ENCODE measurements at regions not wholly inside any gene's neighbourhood (a gene's known extent, or its start where the extent isn't known, plus 50 kb on each side); places are given as distances from the start of the nearest gene placed in this dataset.

DNA sequence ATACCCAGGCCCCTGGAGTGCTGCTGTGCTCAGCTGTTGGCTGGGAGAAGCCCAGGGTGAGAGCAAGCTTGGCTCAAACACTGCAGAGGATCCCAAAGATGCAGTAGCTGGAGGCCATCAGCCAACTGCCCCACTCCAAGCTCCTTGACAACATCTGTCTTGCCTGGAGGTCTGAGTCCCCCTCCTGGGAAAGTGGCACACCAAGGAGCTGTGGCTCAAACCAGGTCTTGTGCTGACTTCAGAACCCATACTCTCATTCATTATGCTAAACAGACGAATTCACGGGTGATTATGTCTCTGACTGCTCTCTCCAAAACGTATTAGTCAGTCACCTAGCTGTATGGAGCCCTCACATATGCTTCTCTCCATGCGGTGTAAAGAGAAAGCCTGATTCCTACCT lies 206.1 kb downstream of the TTC32 start:
- Histone ChIP-seq H3K36me3 (ENCODE audit: control insufficient read depth, insufficient read depth, low read length) (no peaks in the 10 kb centered on the region), H3K4me3 (ENCODE audit: low read depth, low read length) (no peak overlapping the region), H3K27me3 (ENCODE audit: control insufficient read depth, insufficient read depth, low read length) (peaks cover 3% of the 10 kb centered on the region)
- CTCF ChIA-PET, result interaction anchor here (0.8 to 1.5 kb wide), 3 partner anchors 11 to 38 kb away, joined by 3 read pairs; no protein-coding TSS in a partner anchor
- no peak for DNase-seq (ENCODE audit: low read depth)
- POLR2A ChIA-PET, result no interaction called here
- TF ChIP-seq, protein P1, sequence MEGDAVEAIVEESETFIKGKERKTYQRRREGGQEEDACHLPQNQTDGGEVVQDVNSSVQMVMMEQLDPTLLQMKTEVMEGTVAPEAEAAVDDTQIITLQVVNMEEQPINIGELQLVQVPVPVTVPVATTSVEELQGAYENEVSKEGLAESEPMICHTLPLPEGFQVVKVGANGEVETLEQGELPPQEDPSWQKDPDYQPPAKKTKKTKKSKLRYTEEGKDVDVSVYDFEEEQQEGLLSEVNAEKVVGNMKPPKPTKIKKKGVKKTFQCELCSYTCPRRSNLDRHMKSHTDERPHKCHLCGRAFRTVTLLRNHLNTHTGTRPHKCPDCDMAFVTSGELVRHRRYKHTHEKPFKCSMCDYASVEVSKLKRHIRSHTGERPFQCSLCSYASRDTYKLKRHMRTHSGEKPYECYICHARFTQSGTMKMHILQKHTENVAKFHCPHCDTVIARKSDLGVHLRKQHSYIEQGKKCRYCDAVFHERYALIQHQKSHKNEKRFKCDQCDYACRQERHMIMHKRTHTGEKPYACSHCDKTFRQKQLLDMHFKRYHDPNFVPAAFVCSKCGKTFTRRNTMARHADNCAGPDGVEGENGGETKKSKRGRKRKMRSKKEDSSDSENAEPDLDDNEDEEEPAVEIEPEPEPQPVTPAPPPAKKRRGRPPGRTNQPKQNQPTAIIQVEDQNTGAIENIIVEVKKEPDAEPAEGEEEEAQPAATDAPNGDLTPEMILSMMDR (IDR thresholded peaks at IDR 0.05; ENCODE audit: insufficient read depth, low read depth, low read length), result no peak

DNA sequence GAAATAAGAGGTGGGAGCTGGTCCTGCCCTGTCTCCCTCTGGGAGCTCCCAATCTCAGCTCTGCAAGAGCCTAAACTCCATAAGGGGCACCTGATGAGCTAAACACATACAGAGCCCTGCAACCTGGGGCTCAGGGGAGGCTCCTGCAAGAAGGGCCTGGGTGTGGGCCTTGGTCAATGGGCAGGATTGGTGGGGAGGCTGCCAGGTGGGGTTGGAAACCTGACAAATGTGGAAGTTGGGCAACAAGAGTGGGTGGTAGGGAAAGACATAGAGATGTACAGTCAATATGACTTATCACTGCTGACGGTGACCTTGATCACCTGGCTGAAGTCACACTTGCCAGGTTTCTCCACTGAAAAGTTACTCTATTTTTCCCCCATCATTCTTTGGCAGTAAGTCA lies 209.9 kb downstream of the TTC32 start:
- ChIA-PET POLR2A (interaction anchor here (0.6 kb wide), 1 partner anchor 15 kb away, joined by 4 read pairs; no protein-coding TSS in a partner anchor), CTCF (no interaction called here)
- Histone ChIP-seq H3K36me3 (ENCODE audit: control insufficient read depth, insufficient read depth, low read length) (no peaks in the 10 kb centered on the region), H3K4me3 (ENCODE audit: low read depth, low read length) (no peak overlapping the region), H3K27me3 (ENCODE audit: control insufficient read depth, insufficient read depth, low read length) (peaks cover 3% of the 10 kb centered on the region)
- no peak for DNase-seq (ENCODE audit: low read depth)
- TF ChIP-seq, protein P1 (IDR thresholded peaks at IDR 0.05; ENCODE audit: insufficient read depth, low read depth, low read length), result no peak

DNA sequence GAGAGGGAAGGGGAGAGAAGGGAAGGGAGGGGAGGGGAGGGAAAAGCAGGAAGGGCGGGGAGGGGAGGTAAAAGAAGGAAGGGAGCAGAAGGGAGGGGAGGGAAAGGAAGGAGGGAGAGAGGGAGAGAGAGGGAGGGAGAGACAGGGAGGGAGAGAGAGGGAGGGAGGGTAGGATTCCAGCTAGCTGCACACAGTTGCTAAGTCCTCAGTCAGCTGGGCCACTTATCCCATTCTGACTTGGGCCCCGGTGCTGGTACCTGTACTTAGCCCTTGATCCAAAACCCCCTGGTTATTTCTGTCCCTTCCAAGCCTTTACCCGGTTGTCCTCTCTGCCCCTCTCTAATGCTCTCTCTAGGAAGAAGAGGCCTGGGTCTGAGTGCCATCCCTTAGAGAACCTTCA lies 211.4 kb downstream of the TTC32 start:
- no peak overlapping the region for H3K4me3 ChIP-seq (ENCODE audit: low read depth, low read length)
- TF ChIP-seq, protein P1 (IDR thresholded peaks at IDR 0.05; ENCODE audit: insufficient read depth, low read depth, low read length), result no peak
- DNase-seq (ENCODE audit: low read depth), result no peak
- ChIA-PET CTCF (no interaction called here), POLR2A (no interaction called here)
- H3K27me3 ChIP-seq (ENCODE audit: control insufficient read depth, insufficient read depth, low read length), result no peaks in the 10 kb centered on the region; the same call in 1 of the 2 replicates
- H3K36me3 ChIP-seq (ENCODE audit: control insufficient read depth, insufficient read depth, low read length), result no peaks in the 10 kb centered on the region

DNA sequence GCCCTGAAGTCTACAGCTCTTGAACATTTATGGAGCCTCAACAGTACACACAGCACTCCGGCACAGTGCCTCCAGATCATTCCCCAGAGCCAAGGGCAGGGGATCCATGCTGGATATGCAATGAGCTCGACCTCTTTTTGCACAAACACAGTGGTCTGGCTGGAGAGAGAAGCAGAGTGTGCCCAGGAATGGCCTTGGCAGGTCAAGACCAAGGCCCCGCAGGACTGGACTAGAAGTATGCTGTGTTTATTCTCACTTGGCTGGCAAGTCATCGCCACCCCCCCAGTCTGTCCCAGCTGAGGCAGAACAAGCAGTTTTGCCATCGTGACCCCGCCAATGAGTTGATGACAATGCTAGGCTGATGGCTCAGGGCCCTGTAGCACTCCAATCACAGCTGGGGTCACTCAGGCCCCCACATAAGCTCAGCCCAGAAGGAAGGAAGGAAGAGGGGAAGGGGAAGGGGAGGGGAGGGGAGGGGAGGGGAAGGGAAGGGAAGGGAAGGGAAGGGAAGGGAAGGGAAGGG lies 212.1 kb downstream of the TTC32 start:
- no peak for DNase-seq (ENCODE audit: low read depth)
- CTCF ChIA-PET, result no interaction called here
- POLR2A ChIA-PET, result no interaction called here

DNA sequence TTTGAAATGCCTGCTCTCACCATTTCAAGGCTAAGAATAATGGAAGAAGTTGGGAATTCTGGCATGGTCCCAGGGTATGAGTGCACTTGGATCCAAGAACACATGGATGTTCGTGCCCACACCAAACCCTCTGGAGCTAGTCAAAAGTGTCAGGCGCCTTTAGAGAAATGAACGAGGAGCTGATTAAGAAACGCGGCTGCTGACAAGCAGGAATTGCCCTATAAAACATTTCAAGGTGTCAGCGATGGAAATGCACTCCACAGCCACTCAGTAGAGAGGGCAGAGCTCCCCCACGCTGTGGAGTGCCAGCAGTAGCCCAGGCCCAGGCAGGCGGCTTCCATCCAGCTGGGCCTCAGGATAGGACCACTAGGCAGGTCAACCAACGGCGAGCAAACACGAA lies 213.7 kb downstream of the TTC32 start:
- Histone ChIP-seq H3K27me3 (ENCODE audit: control insufficient read depth, insufficient read depth, low read length) (no peaks in the 10 kb centered on the region; the same call in 1 of the 2 replicates), H3K36me3 (ENCODE audit: control insufficient read depth, insufficient read depth, low read length) (no peaks in the 10 kb centered on the region), H3K4me3 (ENCODE audit: low read depth, low read length) (no peak overlapping the region)
- DNase-seq (ENCODE audit: low read depth), result no peak
- CTCF ChIA-PET, result interaction anchor here (0.9 kb wide), 1 partner anchor 55 kb away, joined by 3 read pairs; no protein-coding TSS in a partner anchor
- POLR2A ChIA-PET, result no interaction called here
- TF ChIP-seq, protein P1 (IDR thresholded peaks at IDR 0.05; ENCODE audit: insufficient read depth, low read depth, low read length), result no peak

More for the DNA sequence above, 212.1 kb downstream of the TTC32 start:
- Histone ChIP-seq H3K4me3 (ENCODE audit: low read depth, low read length) (no peak overlapping the region), H3K36me3 (ENCODE audit: control insufficient read depth, insufficient read depth, low read length) (no peaks in the 10 kb centered on the region), H3K27me3 (ENCODE audit: control insufficient read depth, insufficient read depth, low read length) (no peaks in the 10 kb centered on the region; the same call in 1 of the 2 replicates)
- TF ChIP-seq, protein P1 (IDR thresholded peaks at IDR 0.05; ENCODE audit: insufficient read depth, low read depth, low read length), result no peak
